NCI-H2171 (cell line): ENCODE measurements at regions not wholly inside any gene's neighbourhood (a gene's known extent, or its start where the extent isn't known, plus 50 kb on each side); places are given as distances from the start of the nearest gene placed in this dataset.

Experiments used
- DNase-seq: peaks from one replicate; lab custom pipeline; 2025; lab: John Stamatoyannopoulos, UW

GRCh38 chr10:128661404-128662197 lies 535.4 kb upstream of the MKI67 start:
- DNase-seq = no peak

DNA sequence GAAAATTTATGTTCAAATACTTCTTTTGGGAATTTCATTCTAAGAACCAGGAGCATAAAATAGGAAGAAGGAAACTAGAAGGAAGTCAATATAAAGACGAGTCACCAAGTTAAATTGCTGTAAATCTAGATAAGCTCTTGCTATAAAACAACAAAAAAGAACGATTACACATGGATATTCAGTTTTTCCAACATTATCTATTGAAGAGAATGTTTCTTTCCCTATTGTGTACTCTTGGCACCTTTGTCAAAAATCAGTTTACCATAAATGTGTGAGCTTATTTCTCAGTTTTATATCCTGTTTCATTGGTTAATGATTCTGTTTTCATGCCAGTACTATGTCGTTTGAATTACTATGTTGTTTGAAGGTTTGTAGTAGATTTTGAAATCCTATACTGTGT lies 536.3 kb upstream of the MKI67 start:
- no peak for DNase-seq

DNA sequence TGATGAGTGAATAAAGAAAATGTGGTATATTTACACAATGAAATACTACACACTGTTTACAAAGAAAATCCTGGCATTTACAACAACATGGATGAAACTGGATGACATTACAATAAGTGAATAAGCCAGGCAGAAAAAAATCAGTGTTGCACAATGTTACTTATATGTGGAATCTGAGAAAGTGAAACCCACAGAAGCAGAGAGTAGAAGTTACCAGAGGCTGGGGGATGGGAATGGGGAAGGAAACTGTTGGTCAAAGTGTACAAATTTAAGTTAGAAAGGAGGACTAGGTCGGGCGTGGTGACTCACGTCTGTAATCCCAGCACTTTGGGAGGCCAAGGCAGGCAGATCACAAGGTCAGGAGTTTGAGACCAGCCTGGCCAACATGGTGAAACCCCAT lies 538.5 kb upstream of the MKI67 start:
- no peak for DNase-seq

- DNase-seq = no peak
These were observed 549.2 kb upstream of the MKI67 start for GRCh38 chr10:128675405-128675804.

GRCh38 chr10:128680116-128680515 lies 553.9 kb upstream of the MKI67 start:
- no peak for DNase-seq

- DNase-seq = no peak
These were observed 558.0 kb upstream of the MKI67 start for GRCh38 chr10:128684215-128684614.

DNA sequence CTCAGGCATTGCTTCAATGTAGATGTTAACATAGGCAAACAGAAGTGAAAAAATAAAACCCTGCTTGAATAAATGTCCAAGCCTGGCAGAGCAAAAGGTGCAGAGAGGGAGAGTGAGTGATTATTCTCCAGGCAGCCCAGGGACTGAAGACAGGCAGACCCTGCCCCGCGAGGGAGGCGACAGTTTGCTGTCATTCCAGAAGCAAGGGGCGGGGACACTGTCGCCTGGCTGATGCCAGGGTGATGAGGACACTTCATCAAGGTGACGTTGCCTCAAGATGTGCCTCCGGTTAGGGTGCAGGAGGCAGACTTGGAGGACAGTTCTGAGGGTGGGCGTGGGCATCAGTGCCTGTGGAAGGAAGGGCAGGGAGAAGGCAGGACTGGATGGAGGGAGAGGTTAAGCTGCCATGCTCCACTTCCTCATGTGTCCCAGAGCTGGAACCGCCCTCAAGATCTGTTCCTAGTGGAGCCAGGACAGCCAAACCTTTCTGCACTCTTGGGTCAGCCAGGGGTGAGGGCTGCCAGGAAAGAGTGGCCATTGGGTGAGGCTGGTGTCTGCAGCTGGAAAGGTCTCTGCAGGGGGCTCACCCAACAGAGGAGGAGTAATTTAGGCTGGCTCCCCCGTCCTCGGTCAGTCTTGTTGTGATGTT lies 560.5 kb upstream of the MKI67 start:
- no peak for DNase-seq

GRCh38 chr10:128687408-128687807 lies 561.2 kb upstream of the MKI67 start:
- DNase-seq = no peak

DNA sequence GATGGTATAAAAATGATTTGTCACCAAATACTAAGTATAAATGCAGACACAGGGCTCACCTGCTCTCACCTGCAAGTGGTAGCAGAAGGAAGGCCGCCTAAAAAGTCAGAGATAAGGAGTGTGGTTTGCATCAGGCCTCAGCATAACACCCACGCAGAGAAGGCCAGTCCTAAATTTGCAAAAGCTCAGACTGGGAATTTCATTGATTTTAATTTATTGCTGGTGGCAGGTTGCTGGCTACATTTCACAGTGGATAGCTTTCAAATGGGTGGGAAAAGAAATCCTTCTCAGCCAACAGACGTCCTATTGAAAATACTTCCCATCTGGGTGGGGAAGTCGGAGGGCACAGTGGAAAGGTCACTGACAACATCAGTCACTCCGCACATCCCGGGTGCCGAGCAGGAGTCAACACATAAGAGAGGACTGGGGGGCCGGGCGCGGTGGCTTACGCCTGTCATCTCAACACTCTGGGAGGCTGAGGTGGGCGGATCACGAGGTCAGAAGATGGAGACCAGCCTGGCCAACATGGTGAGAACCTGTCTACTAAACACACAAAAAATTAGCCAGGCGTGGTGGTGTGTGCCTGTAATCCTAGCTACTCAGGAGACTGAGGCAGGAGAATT lies 561.8 kb upstream of the MKI67 start:
- DNase-seq = no peak

- no peak for DNase-seq
These were observed 563.4 kb upstream of the MKI67 start for GRCh38 chr10:128689667-128690066.

GRCh38 chr10:128693493-128694131 lies 567.4 kb upstream of the MKI67 start:
- no peak for DNase-seq

DNA sequence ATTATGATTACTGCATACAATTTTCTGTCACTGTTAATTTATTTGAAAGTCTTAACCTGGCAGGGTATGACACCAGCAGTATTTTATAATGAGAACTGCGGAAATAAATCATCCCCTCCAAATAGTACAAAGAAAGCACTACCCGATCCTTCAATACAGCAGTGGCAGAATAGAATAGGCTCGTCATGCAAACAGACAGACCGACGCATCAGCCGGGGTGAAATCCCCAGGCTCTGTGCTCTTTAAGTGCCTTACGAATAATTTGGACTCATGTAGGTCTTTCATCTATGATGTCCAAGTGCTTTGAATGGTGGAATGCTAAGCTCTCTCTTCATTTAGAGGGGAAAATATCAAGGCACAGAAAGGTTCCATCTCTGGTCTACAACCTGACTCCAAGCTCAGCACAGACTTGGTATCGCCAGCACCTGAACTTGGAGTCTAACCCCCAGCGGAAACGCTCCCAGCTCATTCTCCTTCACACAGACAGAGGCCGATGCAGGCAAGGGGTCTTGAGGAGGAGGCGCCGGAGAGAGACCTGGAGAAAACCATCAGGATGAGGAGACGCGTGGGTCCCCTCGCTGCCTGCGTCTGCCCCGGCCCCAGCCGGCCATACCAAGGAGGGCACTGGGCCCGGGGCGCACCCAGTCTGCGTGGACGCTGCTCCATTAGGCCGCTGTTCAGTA lies 568.1 kb upstream of the MKI67 start:
- no peak for DNase-seq

DNA sequence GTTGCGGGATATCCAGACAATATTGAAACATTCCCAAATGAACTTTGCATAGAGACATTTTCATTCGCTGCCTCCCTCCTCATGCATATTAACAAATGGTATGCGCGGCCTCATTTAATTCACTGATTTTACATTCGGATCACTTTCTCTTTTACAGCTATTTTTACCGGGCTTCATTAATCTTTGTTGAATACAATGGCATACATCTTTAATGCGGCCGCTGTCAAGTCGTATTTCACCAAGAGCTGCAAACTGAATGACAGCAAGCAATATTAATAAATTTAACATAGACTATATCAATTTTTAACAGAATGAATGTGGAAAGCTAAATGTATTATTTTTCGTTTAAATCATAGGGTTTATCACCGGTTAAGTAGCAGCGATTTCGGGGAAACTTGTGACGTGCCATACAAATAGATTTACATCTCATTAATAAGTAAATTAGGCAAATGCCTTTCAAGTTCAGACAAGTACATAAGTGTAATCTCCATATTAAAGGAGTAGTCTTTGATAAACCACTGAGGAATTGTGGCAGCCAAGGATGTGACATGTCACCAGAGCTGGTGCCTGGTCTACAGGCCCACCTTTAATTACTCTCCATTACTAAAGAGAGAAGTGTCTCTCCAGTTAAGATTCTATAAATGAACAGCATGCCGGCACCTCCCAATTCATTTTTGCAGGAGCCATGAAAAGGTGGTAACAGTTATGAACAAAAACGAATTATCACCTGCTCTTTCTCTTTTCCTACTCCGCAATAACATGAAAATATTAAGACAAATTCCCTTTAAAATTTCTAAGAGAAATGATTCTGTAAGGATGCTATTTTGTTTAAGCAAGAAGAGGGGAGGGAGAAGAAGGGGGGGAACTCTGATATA lies 568.9 kb upstream of the MKI67 start:
- no peak for DNase-seq

- DNase-seq = no peak
These were observed 569.7 kb upstream of the MKI67 start for GRCh38 chr10:128695931-128696330.

- no peak for DNase-seq
These were observed 571.2 kb upstream of the MKI67 start for GRCh38 chr10:128697437-128697836.

DNA sequence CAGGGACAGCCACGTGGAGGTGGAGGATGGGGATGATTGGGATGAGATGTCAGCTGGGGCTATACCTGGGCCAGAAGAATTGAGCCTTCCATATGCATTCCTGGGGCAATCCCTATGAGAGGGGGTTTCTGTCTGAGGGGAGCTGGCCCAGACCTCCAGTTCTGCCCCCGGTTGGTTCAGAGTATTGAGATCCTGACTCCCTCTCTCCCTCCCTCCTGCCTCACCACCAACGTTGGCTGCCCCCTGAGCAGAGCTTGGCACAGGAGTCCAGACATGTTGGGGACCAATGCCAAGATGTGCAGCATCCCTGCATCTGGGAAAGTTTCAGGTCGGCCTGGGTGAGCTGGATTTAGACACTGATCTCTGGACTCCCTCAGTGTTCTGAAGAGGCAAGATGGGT lies 575.2 kb upstream of the MKI67 start:
- DNase-seq = no peak

DNA sequence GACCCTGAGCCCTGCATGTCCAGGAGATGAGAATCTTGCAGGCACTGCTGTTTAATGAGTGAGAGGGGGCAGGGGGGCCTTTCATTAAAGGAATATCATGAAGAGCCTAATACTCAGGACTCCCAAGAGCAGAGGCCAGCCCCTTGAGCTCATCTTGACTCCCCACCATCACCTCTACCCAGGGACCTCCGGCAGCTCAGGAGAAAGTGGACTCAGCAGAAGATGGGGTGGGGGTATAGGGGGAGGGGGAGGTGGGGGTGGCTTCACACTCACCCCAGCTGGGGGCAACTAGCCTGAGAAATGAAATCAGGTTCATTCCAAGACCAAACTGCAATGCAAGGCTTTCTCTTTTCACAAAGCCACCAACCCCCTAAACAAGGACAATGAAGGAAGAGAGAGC lies 575.6 kb upstream of the MKI67 start:
- DNase-seq = no peak

- DNase-seq = no peak
These were observed 578.5 kb upstream of the MKI67 start for GRCh38 chr10:128704716-128705115.

- no peak for DNase-seq
These were observed 582.0 kb upstream of the MKI67 start for GRCh38 chr10:128708182-128708581.

DNA sequence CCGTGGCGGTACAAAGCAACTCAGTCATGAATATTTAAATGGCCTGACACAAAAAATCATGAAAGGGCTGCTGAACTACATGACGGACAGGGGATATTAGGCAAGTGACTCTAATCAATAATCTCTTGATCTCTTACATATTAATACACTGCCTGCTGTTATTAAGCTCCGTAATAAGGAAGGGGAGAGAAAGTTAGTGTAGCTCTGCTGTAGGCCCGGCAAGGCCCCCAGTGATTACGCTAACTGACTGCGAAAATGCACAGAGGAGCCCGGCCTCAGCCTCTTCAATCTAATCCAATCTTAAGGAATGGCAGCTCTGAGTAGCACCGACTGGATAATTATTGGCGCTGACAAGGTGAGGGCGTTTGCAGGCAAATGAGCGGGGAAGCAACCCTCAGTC lies 583.5 kb upstream of the MKI67 start:
- no peak for DNase-seq

DNA sequence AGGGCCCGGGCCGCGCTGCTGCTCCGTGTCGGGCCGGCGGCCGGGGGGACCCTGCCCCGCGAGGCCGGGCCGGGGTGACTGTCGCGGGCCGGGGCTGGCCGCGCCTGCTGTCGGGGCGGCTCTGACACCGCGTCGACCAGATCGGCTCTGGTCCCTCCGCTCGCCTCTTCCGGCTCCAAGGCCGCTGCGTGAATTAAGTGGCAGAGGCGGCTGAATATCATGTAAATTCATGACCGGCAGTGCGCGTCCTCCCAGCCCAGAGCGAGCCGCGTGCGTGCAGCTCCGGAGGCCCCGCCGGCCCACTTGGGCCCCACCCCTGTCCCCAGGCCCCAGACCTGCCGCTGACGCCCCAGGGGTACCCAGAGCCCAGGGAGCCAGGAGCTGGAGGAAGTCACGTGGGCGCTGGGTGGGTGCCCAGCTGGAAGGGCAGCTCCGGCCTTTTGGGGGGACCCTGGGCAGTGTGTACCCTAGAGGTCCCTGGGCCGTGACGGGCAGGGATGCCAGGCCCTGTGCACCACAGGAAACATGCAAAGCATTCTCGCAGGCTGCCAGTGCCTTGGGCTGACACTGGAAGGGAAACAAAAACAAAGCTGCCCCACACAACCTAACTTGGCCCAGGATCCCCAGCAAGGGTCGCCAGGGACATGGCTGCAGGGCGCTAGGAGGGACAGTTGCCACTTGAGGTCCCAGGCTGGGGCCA lies 584.0 kb upstream of the MKI67 start:
- DNase-seq = no peak
